ENCODE measurements at regions not wholly inside any gene's neighbourhood (a gene's known extent, or its start where the extent isn't known, plus 50 kb on each side); places are given as distances from the start of the nearest gene placed in this dataset.
"Not testable (repeated sequence)": the region's sequence is repeated elsewhere in the genome, so short reads cannot be mapped to it uniquely, and the experiment has no call there.

- no peak for DNase-seq (ENCODE audit: low spot score)
- H3K9me3 ChIP-seq (ENCODE audit: low read depth, low read length, poor library complexity, severe bottlenecking) = no peaks in the 10 kb centered on the region
- intact Hi-C loops (cut with micrococcal nuclease; ENCODE audit: unreplicated experiment) = no loop called here
- no peak overlapping the region for H3K27ac ChIP-seq (ENCODE audit: low read depth, low read length, poor library complexity, severe bottlenecking)
- BruUV-seq (replicated peaks) = no TSS peak
- H3K27me3 ChIP-seq (replicated peaks; ENCODE audit: insufficient read depth, low read depth, low read length, poor library complexity) = no peaks in the 10 kb centered on the region
- TF ChIP-seq CTCF (conservative IDR thresholded peaks at IDR 0.05; ENCODE audit: low read depth, low read length) (no peak), EZH2 (IDR thresholded peaks at IDR 0.05; ENCODE audit: borderline replicate concordance, low read depth, low read length, poor library complexity, severe bottlenecking) (no peak)
- POLR2A ChIA-PET (ENCODE audit: low non-redundant PET) = no interaction called here
- H3K4me3 ChIP-seq (ENCODE audit: low read depth, low read length, poor library complexity, severe bottlenecking) = no peak overlapping the region
- no peaks in the 10 kb centered on the region for H3K36me3 ChIP-seq (ENCODE audit: insufficient read depth, low read length, poor library complexity, severe bottlenecking)
- H3K4me1 ChIP-seq (ENCODE audit: insufficient read depth, low read length, poor library complexity, severe bottlenecking) = peaks cover 18% of the 10 kb centered on the region
- CTCF ChIA-PET = no interaction called here
Observed at GRCh38 chr11:15849257-15849656, 507.1 kb downstream of the SOX6 start.

GRCh38 chr11:15850335-15850734 lies 506.0 kb downstream of the SOX6 start:
- POLR2A ChIA-PET (ENCODE audit: low non-redundant PET); BruUV-seq (replicated peaks); H3K4me3 ChIP-seq (ENCODE audit: low read depth, low read length, poor library complexity, severe bottlenecking); DNase-seq (ENCODE audit: low spot score); H3K27me3 ChIP-seq (replicated peaks; ENCODE audit: insufficient read depth, low read depth, low read length, poor library complexity); H3K4me1 ChIP-seq (ENCODE audit: insufficient read depth, low read length, poor library complexity, severe bottlenecking); H3K9me3 ChIP-seq (ENCODE audit: low read depth, low read length, poor library complexity, severe bottlenecking); H3K36me3 ChIP-seq (ENCODE audit: insufficient read depth, low read length, poor library complexity, severe bottlenecking); intact Hi-C loops (cut with micrococcal nuclease; ENCODE audit: unreplicated experiment); H3K27ac ChIP-seq (ENCODE audit: low read depth, low read length, poor library complexity, severe bottlenecking): not testable (repeated sequence)
- CTCF ChIA-PET = interaction anchor here (0.8 kb wide), 1 partner anchor 73 kb away, joined by 7 read pairs; no protein-coding TSS in a partner anchor

- H3K27me3 ChIP-seq (replicated peaks; ENCODE audit: insufficient read depth, low read depth, low read length, poor library complexity) = no peaks in the 10 kb centered on the region
- ChIA-PET CTCF (interaction anchor here (0.6 kb wide), 1 partner anchor 171 kb away, joined by 3 read pairs; no protein-coding TSS in a partner anchor), POLR2A (ENCODE audit: low non-redundant PET) (no interaction called here)
- H3K4me3 ChIP-seq (ENCODE audit: low read depth, low read length, poor library complexity, severe bottlenecking) = no peak overlapping the region
- peaks cover 7% of the 10 kb centered on the region for H3K4me1 ChIP-seq (ENCODE audit: insufficient read depth, low read length, poor library complexity, severe bottlenecking)
- intact Hi-C loops (cut with micrococcal nuclease; ENCODE audit: unreplicated experiment) = no loop called here
- TF ChIP-seq CTCF (conservative IDR thresholded peaks at IDR 0.05; ENCODE audit: low read depth, low read length) (no peak), EZH2 (IDR thresholded peaks at IDR 0.05; ENCODE audit: borderline replicate concordance, low read depth, low read length, poor library complexity, severe bottlenecking) (no peak)
- H3K9me3 ChIP-seq (ENCODE audit: low read depth, low read length, poor library complexity, severe bottlenecking) = no peaks in the 10 kb centered on the region
- DNase-seq (ENCODE audit: low spot score) = no peak
- no TSS peak for BruUV-seq (replicated peaks)
- no peaks in the 10 kb centered on the region for H3K36me3 ChIP-seq (ENCODE audit: insufficient read depth, low read length, poor library complexity, severe bottlenecking)
- H3K27ac ChIP-seq (ENCODE audit: low read depth, low read length, poor library complexity, severe bottlenecking) = no peak overlapping the region
Observed at GRCh38 chr11:15851051-15851498, 505.3 kb downstream of the SOX6 start.

GRCh38 chr11:15852179-15852578 lies 504.2 kb downstream of the SOX6 start:
- no TSS peak for BruUV-seq (replicated peaks)
- no peak for TF ChIP-seq EZH2 (IDR thresholded peaks at IDR 0.05; ENCODE audit: borderline replicate concordance, low read depth, low read length, poor library complexity, severe bottlenecking)
- peak; percentile 63 for TF ChIP-seq CTCF (conservative IDR thresholded peaks at IDR 0.05; ENCODE audit: low read depth, low read length)
- no peaks in the 10 kb centered on the region for H3K9me3 ChIP-seq (ENCODE audit: low read depth, low read length, poor library complexity, severe bottlenecking)
- no peak overlapping the region for H3K4me3 ChIP-seq (ENCODE audit: low read depth, low read length, poor library complexity, severe bottlenecking)
- H3K4me1 ChIP-seq (ENCODE audit: insufficient read depth, low read length, poor library complexity, severe bottlenecking) = peaks cover 7% of the 10 kb centered on the region
- no peaks in the 10 kb centered on the region for H3K27me3 ChIP-seq (replicated peaks; ENCODE audit: insufficient read depth, low read depth, low read length, poor library complexity)
- DNase-seq (ENCODE audit: low spot score) = peak; percentile 35
- ChIA-PET CTCF (interaction anchor here (0.7 kb wide), 1 partner anchor 274 kb away, joined by 3 read pairs; no protein-coding TSS in a partner anchor), POLR2A (ENCODE audit: low non-redundant PET) (no interaction called here)
- intact Hi-C loops (cut with micrococcal nuclease; ENCODE audit: unreplicated experiment) = no loop called here
- H3K27ac ChIP-seq (ENCODE audit: low read depth, low read length, poor library complexity, severe bottlenecking) = no peak overlapping the region
- H3K36me3 ChIP-seq (ENCODE audit: insufficient read depth, low read length, poor library complexity, severe bottlenecking) = no peaks in the 10 kb centered on the region
